WTC11 (cell line): ENCODE measurements at regions not wholly inside any gene's neighbourhood (a gene's known extent, or its start where the extent isn't known, plus 50 kb on each side); places are given as distances from the start of the nearest gene placed in this dataset.

ENCODE experiments used
- ATAC-seq: fragments of 200-7000 bp; cut with Tn5 transposase; 2 replicates; pipeline ENCODE4 v1.10.0; 2021; ENCODE audit warnings: mild to moderate bottlenecking, moderate library complexity
- CTCF ChIA-PET: fragments of 300-600 bp; sonication (Branson Sonifier 250); formaldehyde crosslinking; loops from one replicate; lab custom pipeline; 2021; ENCODE audit warnings: antibody characterized with exemption; lab: Charles Lee
- POLR2A ChIA-PET: fragments of 350-600 bp; sonication (Branson Sonifier 250); formaldehyde crosslinking; loops from one replicate; lab custom pipeline; 2021; ENCODE audit warnings: antibody characterized with exemption; lab: Charles Lee
- DNase-seq: peaks from one replicate; pipeline ENCODE4 v3.0.0; 2021; ENCODE audit warnings: low spot score
- H3K27ac Mint-ChIP-seq: 2 replicates; pipeline ENCODE4 v1.8.0; 2021; ENCODE audit warnings: mixed read lengths
- H3K27me3 Mint-ChIP-seq: 2 replicates; pipeline ENCODE4 v1.8.0; 2021; ENCODE audit warnings: low read depth, mild to moderate bottlenecking, moderate library complexity, mixed read lengths
- H3K36me3 Mint-ChIP-seq: 2 replicates; pipeline ENCODE4 v1.8.0; 2021; ENCODE audit warnings: mixed read lengths
- H3K4me1 Mint-ChIP-seq: 2 replicates; pipeline ENCODE4 v1.8.0; 2022; ENCODE audit warnings: mixed read lengths
- H3K4me3 Mint-ChIP-seq: 2 replicates; pipeline ENCODE4 v1.8.0; 2021; ENCODE audit warnings: mild to moderate bottlenecking, moderate library complexity, mixed read lengths
- H3K9me3 Mint-ChIP-seq: 2 replicates; pipeline ENCODE4 v1.8.0; 2021; ENCODE audit warnings: mixed read lengths
- AFF4 ChIP-seq: sonication (generic); formaldehyde crosslinking; IDR thresholded peaks from 2 replicates; pipeline ENCODE4 v1.8.1; 2023; ENCODE audit warnings: mild to moderate bottlenecking, missing genetic modification reagents, borderline replicate concordance
- ARID4B ChIP-seq: sonication (generic); formaldehyde crosslinking; IDR thresholded peaks from 2 replicates; pipeline ENCODE4 v1.8.0; 2023; ENCODE audit warnings: missing genetic modification reagents, mild to moderate bottlenecking, borderline replicate concordance
- ELF4 ChIP-seq: sonication (generic); formaldehyde crosslinking; IDR thresholded peaks from 2 replicates; pipeline ENCODE4 v1.8.1; 2022; ENCODE audit warnings: low read depth, mild to moderate bottlenecking, moderate library complexity, missing genetic modification reagents
- FOXK1 ChIP-seq: sonication (generic); formaldehyde crosslinking; IDR thresholded peaks from 2 replicates; pipeline ENCODE4 v1.8.0; 2022; ENCODE audit warnings: mild to moderate bottlenecking, moderate library complexity, missing genetic modification reagents
- HMGA2 ChIP-seq: fragments of 250-450 bp; sonication (Bioruptor Pico); IDR thresholded peaks from 2 replicates; pipeline ENCODE4 v1.4.0; 2021; ENCODE audit warnings: mild to moderate bottlenecking, moderate library complexity
- JAZF1 ChIP-seq: fragments of 250-450 bp; sonication (Bioruptor Pico); IDR thresholded peaks from 2 replicates; pipeline ENCODE4 v1.9.0; 2021; ENCODE audit warnings: moderate library complexity, mild to moderate bottlenecking, inconsistent platforms
- JUN ChIP-seq: sonication (generic); formaldehyde crosslinking; IDR thresholded peaks from 2 replicates; pipeline ENCODE4 v1.8.0; 2023; ENCODE audit warnings: mild to moderate bottlenecking, missing genetic modification reagents
- KAT7 ChIP-seq: sonication (generic); formaldehyde crosslinking; IDR thresholded peaks from 2 replicates; pipeline ENCODE4 v1.8.1; 2023; ENCODE audit warnings: missing genetic modification reagents, mild to moderate bottlenecking, borderline replicate concordance
- NFE2L1 ChIP-seq: sonication (generic); formaldehyde crosslinking; IDR thresholded peaks from 2 replicates; pipeline ENCODE4 v1.8.1; 2023; ENCODE audit warnings: missing genetic modification reagents
- PRDM15 ChIP-seq: sonication (generic); formaldehyde crosslinking; IDR thresholded peaks from 2 replicates; pipeline ENCODE4 v1.8.0; 2022; ENCODE audit warnings: missing genetic modification reagents
- RORB ChIP-seq: fragments of 250-450 bp; sonication (Bioruptor Pico); IDR thresholded peaks from 2 replicates; pipeline ENCODE4 v1.9.0; 2021; ENCODE audit warnings: mild to moderate bottlenecking
- SOX15 ChIP-seq: fragments of 250-450 bp; sonication (Bioruptor Pico); IDR thresholded peaks from 2 replicates; pipeline ENCODE4 v1.9.0; 2021; ENCODE audit warnings: mild to moderate bottlenecking
- TEAD4 ChIP-seq: sonication (generic); formaldehyde crosslinking; IDR thresholded peaks from 2 replicates; pipeline ENCODE4 v1.8.0; 2022; ENCODE audit warnings: mild to moderate bottlenecking, missing genetic modification reagents
- ZBTB21 ChIP-seq: sonication (generic); formaldehyde crosslinking; IDR thresholded peaks from 2 replicates; pipeline ENCODE4 v1.8.1; 2023; ENCODE audit warnings: mild to moderate bottlenecking, missing genetic modification reagents, borderline replicate concordance
- ZNF416 ChIP-seq: fragments of 250-450 bp; sonication (Bioruptor Pico); IDR thresholded peaks from 2 replicates; pipeline ENCODE4 v1.9.0; 2021; ENCODE audit warnings: mild to moderate bottlenecking, inconsistent platforms
- ZNF512 ChIP-seq: sonication (generic); formaldehyde crosslinking; IDR thresholded peaks from 2 replicates; pipeline ENCODE4 v1.8.1; 2022; ENCODE audit warnings: missing genetic modification reagents, borderline replicate concordance
- TF ChIP-seq, protein P1 (sequence below): sonication (generic); formaldehyde crosslinking; IDR thresholded peaks from 2 replicates; pipeline ENCODE4 v1.8.0; 2022; ENCODE audit warnings: mild to moderate bottlenecking, missing genetic modification reagents
- TF ChIP-seq, protein P2 (sequence below): sonication (generic); formaldehyde crosslinking; IDR thresholded peaks from 2 replicates; pipeline ENCODE4 v1.8.0; 2023; ENCODE audit warnings: mild to moderate bottlenecking, missing genetic modification reagents
- TF ChIP-seq, protein P3 (sequence below): sonication (generic); formaldehyde crosslinking; IDR thresholded peaks from 2 replicates; pipeline ENCODE4 v1.8.1; 2022; ENCODE audit warnings: mild to moderate bottlenecking, moderate library complexity, missing genetic modification reagents

DNA sequence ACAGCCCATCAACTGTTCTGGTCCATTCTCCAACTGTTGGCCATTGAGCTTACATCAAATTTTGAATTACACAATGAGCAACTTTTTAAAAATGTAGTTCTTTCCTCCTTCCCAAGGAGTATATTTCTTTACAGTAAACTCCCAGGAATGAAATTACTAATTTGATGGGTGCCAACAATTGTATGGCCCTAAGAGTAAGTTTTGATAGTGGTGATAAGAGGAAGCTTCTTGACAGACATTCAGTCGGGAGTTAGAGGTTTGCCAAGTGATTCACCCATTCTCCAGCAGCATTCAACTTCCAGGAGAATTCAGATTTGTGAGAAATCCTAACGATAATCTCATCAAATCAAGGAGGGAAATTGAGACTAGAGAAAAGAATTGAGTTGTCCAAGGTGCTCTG is 579.9 kb downstream of the ACTL7B start (continued):
- TF ChIP-seq PRDM15 = no peak
- TF ChIP-seq ZNF512 (CRISPR knock-in tag) = no peak
- TF ChIP-seq RORB (CRISPR knock-in tag) = no peak
- TF ChIP-seq KAT7 (CRISPR knock-in tag) = no peak

DNA sequence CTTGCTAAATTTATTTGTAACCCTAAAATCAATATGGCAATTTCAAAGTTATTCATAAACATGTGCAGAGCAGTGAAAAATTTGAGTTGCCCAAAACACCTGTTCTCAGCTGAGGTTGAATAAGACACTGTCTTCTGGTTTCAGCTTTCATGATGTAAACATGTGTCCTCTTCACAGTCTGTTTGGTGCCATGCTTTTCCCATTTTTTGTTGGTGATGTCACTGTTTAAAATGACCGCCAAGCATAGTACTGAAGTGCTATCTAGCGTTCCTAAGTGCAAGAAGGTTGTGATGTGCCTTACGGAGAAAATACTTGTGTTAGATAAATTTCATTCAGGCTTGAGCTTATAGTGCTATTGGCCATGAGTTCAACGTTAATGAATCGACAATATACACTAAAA is 580.8 kb downstream of the ACTL7B start:
- POLR2A ChIA-PET = no interaction called here
- Mint-ChIP-seq H3K27ac (no peak overlapping the region), H3K36me3 (no peaks in the 10 kb centered on the region)
- TF ChIP-seq NFE2L1 (CRISPR knock-in tag) (no peak), JUN (no peak), ZBTB21 (no peak), ELF4 (CRISPR knock-in tag) (no peak), AFF4 (no peak), ZNF416 (CRISPR knock-in tag) (no peak), FOXK1 (CRISPR knock-in tag) (no peak), SOX15 (no peak), HMGA2 (no peak), ARID4B (CRISPR knock-in tag) (no peak), TEAD4 (CRISPR knock-in tag) (no peak), JAZF1 (CRISPR knock-in tag) (no peak)
- TF ChIP-seq, protein P1, sequence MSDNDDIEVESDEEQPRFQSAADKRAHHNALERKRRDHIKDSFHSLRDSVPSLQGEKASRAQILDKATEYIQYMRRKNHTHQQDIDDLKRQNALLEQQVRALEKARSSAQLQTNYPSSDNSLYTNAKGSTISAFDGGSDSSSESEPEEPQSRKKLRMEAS (CRISPR knock-in tag) = no peak
- TF ChIP-seq, protein P2, sequence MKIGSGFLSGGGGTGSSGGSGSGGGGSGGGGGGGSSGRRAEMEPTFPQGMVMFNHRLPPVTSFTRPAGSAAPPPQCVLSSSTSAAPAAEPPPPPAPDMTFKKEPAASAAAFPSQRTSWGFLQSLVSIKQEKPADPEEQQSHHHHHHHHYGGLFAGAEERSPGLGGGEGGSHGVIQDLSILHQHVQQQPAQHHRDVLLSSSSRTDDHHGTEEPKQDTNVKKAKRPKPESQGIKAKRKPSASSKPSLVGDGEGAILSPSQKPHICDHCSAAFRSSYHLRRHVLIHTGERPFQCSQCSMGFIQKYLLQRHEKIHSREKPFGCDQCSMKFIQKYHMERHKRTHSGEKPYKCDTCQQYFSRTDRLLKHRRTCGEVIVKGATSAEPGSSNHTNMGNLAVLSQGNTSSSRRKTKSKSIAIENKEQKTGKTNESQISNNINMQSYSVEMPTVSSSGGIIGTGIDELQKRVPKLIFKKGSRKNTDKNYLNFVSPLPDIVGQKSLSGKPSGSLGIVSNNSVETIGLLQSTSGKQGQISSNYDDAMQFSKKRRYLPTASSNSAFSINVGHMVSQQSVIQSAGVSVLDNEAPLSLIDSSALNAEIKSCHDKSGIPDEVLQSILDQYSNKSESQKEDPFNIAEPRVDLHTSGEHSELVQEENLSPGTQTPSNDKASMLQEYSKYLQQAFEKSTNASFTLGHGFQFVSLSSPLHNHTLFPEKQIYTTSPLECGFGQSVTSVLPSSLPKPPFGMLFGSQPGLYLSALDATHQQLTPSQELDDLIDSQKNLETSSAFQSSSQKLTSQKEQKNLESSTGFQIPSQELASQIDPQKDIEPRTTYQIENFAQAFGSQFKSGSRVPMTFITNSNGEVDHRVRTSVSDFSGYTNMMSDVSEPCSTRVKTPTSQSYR (CRISPR knock-in tag) = no peak
- TF ChIP-seq, protein P3, sequence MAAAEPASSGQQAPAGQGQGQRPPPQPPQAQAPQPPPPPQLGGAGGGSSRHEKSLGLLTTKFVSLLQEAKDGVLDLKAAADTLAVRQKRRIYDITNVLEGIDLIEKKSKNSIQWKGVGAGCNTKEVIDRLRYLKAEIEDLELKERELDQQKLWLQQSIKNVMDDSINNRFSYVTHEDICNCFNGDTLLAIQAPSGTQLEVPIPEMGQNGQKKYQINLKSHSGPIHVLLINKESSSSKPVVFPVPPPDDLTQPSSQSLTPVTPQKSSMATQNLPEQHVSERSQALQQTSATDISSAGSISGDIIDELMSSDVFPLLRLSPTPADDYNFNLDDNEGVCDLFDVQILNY (CRISPR knock-in tag) = no peak

More for the DNA sequence above, 580.8 kb downstream of the ACTL7B start:
- no peak overlapping the region for H3K4me3 Mint-ChIP-seq
- no peaks in the 10 kb centered on the region; the same call in 1 of the 2 replicates for H3K27me3 Mint-ChIP-seq
- peaks cover 27% of the 10 kb centered on the region for H3K4me1 Mint-ChIP-seq
- H3K9me3 Mint-ChIP-seq = no peaks in the 10 kb centered on the region
- no peak for ATAC-seq
- CTCF ChIA-PET = no interaction called here
- no peak for DNase-seq
